GM19324 (cell line): ENCODE measurements at regions not wholly inside any gene's neighbourhood (a gene's known extent, or its start where the extent isn't known, plus 50 kb on each side); places are given as distances from the start of the nearest gene placed in this dataset.
"Not testable (repeated sequence)": the region's sequence is repeated elsewhere in the genome, so short reads cannot be mapped to it uniquely, and the experiment has no call there.

Source experiments
- ATAC-seq: cut with Tn5 transposase; IDR thresholded peaks from one replicate; pipeline ENCODE4 v1.9.1; 2021; ENCODE audit warnings: mild to moderate bottlenecking, moderate library complexity; ENCODE audit not compliant: unreplicated experiment, low FRiP score

DNA sequence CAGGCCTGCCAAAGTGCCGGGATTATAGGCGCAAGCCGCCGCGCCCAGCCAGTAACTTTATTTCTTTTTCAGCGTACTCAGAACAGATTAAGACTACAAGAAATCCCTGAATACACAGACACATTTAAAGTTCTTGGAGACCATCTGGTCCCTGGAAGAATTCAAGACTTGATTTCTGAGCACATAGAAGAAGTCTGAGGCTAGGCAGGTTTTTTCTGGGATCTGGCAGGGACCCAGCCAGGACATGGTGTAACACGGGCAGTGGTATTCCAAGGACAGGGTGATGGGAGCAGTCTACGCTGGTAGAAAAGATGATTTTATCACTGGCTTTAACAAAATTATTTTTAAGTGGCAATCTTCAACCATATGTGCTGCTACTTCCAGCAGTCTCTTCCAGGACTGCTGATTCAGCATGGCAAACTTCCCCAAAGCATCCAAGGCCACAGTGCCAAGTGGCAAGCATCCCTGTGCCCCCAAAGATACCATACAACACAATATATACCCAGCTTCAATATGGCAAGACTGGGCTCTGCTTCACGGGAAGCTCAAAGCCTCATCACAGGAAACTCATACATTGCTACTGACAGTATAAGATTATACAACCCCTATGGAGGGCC, 105.2 kb upstream of the OR5AK2 start:
- ATAC-seq: no peak

DNA sequence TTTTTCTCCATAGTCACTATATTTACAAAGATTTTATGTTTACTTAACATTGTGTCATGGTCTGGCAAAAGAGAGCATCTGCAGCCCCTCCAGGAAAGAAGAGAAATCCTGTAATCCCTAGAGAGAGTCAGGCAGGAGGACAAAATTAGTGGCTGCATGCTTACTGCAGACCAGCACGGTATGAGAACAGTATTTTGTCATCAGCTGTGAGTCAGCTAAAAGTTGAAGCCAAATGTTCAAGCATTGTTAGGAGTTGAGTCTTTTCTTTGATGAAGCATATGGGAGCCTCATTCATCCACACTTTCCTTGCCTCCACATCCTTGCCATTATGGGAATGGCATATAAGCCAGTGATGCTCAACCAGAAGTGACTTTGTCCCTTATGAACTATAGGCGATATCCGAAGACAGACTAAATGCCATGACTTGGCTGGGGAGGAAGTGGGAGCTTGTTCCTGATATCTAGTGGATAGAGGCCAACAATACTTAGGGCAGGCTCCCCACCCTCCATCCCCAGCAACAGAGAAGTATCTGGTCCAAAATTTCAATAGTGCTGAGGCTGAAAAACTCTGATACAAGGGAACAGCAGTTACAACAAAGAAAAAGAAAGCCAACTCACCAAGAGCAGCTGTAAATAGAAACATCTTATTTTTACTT, 112.0 kb upstream of the OR5AK2 start:
- no peak for ATAC-seq

DNA sequence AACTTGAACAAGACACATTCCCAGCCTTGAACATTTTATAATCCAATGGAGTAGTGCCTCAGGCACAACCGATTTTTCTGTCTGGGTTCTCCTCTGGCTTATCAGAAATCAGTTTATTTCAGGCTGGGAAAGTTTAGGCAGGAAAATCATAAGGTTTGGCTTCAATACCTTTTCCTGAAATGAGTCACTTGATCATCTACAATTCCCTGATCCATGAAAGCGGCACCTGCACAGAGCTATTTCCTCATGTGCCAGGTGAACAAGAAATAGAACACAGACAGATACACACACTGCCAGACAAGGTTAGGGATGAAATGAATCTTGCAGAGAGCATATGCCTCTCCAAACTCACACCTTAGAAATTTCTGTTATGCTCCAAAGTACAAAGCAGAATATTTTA, 106.7 kb upstream of the OR9G4 start:
- ATAC-seq: no peak

DNA sequence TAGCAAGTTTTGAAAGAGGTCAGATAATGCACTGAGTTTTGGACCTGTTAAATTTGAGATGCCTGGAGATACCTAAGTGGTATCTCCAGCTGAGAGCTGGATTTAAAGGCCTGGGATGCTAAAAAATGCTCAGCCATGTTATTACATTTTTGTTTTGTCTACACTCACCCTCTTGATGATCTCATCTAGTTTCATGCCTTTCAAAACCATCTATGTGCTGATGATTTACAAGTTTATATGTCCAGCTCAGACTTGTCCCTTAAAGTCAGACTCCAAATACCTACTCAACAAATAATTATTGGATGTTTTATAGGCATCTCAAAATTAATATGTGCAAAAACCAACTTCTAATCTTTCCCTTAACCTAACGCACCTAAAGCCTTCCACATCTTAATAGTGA, 103.6 kb upstream of the OR9G4 start:
- no peak for ATAC-seq

DNA sequence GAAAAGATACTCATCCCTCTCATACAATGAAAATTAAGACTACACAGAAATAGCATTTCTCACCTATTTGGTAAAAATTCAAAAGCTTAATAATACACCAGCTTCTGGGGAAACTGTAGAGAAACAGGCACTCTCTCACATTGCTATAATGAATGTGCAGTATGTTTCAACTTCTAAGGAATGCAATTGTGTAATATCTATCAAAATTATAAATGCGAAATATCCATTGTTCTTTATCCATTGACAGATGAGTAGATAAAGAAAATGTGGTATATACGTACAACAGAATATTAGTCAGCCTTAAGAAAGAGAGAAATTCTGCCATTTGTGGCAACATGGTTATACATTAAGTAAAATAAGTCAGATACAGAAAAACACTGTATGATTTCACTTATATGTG, 101.4 kb upstream of the OR9G4 start:
- no peak for ATAC-seq

DNA sequence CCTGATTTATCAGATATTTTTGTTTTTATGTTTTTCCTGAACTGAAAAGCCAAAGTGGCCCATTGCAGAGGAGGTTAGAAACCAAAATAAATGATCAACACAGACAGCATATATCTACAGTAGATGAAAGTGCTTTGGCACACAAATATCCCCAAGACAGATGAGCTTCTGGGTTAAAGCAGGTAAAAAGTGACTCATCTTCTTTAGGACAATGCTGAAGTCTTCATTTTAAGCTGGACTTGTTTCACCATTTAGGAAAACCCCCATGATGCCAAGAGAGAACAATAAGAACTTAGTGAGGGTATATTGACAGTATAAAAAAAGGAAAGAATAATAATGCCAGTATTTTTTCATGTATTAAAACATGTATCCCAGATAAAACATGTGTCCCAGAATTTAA, 100.8 kb upstream of the OR9G4 start:
- ATAC-seq: no peak

DNA sequence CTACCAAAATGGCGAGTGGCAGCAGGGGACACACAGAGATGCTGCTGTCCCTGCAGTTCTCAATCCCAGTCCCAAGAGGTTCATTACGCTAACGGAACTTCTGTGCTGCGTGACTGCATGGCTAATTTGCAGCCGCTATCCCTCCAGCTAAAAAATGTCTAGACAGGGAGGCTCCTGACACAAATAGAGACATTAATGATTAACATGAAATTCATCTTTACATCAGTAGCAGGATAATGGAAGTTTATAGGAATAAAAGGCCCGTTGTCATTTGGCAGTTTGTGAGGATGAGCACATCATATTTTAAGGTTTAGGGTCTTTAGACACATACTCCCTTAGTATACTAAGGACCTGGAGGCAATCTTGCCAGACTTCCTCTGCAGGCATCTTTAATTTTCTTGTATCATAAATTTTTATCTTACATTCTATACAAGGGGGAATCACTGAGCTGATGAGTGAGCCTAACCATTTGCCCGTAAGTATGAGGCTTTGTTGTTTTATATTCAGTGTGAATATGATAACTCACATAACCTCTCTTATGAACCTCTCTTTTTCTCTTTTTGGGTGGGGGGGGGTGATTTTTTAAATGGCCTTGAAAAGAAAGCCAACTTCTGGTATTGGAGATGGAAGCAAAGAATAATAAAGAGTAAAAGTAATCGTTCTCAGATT, 99.8 kb upstream of the OR9G4 start:
- no peak for ATAC-seq

DNA sequence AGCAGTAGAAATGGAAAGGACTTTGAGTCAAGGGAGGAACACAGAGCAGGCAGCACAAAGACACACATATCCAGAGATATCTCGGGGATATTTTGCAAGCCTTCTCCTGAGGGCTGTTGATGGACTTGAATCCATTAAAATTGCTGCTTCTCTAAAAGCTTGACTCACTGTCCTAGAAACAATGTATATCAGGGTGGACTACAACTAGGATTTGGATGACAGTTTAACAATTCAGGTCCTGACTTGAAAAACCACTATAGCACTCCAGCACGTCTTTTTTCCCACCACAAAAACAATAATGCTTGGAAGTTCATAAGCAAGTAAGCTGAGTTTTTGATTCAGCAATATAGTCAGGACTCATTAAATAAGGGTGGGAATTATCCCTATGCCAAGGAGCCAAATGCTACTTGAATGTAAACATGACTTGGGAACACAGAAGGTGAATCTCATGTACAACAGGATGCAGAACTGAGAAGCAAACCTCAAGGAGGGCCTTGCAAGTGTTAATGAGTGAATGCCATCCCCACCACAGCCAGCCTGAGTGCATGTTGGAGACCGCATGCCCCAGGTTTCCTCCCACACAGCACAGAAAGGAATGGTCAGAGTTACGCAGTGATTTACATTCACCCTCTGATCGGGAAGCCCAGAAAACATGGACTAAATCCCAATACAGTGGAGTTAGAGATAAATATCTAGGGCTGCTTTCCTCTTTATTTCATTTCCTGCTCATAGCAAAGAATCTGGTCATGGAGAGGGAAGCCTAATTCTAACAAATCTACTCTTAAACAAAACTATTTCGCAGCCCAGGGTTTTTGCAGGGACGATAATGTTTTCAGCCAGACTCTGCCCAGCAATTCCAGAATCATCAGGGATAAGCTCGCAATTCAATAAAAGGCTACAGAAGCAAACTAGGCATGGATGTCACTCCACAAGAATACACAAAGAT, 98.4 kb upstream of the OR9G4 start:
- no peak for ATAC-seq

DNA sequence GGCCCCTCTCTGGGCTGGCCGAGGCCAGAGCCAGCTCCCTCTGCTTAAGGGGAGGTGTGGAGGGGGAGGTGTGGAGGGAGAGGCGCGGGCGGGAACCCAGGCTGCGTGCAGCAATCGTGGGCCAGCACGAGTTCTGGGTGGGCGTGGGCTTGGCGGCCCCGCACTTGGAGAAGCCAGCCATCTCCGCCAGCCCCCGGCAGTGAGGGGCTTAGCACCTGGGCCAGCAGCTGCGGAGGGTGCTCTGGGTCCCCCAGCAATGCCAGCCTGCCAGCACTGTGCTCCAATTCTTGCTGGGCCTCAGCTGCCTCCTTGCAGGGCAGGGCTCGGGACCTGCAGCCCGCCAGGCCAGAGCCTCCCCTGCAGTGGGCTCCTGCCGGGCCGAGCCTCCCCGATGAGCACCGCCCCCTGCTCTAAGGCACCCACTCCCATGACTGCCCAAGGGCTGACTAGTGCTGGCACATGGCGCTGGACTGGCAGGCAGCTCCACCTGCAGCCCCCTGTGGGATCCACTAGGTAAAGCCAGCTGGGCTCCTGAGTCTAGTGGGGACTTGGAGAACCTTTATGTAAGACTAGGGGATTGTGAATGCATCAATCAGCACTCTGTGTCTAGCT, 96.7 kb upstream of the OR9G4 start:
- no peak for ATAC-seq

DNA sequence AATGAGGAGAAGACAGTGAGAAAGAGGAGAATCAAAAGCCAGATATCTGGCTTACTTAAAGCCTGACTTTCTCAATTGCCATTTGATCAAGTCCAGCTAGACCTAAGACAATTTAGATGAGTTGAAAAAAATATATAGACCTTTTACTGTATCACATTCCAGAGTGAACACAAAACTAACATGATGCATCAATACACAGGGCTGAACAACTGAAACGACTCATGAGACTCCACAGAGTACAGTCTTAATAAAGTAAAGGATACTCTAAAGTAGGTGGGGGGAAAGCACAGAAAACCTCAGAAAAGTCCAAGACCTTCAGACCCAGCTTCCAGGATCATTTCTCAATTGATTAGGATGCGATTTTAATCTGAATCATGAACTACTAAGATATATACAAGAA, 95.3 kb upstream of the OR9G4 start:
- no peak for ATAC-seq

DNA sequence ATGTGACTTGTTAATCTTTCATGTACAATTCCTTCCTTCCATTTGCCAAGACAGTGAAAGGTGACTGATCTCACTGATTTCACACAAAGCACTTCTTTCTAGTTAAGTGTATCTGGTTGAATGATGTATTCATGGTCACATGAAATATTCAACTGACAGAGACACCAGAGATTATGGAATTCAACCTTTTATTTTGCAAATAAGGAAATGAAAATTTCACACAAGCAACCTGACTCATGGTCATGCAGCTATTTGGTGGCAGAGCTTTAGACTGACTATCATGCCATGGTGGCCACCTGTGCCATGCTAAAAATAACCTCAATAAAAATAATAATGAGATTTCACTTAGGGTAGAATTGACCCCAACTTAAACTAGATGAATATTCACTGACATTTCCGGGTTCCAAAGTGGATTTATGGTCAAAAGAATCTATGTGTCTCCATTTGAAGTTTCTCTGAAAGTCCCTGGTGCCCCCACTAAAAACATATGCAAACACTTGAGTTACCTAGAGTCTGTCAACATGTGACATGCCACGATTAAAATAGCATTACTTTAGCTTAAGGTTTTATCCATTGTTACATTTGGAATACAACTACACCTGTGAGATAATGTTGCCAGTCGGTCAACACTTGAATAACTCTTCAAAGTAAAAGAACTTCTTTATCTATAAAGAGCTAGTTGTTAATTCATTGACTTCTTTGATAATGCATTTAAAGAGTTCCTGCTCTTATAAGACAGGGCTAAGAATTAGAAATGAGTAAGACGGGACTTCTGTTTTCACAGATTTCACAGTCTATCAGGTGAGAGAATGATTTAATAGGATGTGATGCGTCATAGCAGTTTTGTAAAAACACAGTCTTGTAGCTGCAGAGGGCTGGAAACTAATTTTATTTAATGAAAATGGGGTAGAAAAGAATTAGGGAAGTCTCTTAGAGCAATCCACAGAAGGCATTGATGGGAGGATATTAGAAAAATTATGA, 94.6 kb upstream of the OR9G4 start:
- no peak for ATAC-seq

DNA sequence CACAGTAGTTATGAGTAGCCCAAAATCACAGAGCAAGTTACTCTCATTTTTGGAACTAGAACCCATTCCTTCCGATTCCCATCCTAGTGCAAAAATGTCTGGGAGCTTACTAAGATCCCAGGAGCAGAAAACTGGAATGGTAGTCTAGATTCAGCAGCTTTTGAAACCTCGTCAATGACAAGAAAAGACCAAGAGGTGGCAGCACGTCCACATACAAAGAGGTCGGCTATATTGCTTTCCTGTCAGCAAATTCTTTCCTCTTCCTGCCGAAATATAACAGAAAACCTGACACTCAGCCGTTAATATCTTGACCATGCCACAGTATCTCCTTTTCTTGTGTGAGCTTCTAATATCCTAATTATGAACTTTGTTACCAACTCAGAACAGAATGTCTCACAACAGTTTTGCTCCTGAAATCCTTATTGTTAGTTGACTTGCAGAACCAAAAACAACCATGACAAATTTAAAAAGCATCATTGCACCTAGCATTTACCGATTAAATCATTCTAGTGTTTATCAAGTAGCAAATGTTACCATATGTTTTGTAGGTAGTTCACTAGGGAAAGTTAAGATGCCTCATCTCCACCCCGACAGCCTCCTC, 92.8 kb upstream of the OR9G4 start:
- no peak for ATAC-seq

DNA sequence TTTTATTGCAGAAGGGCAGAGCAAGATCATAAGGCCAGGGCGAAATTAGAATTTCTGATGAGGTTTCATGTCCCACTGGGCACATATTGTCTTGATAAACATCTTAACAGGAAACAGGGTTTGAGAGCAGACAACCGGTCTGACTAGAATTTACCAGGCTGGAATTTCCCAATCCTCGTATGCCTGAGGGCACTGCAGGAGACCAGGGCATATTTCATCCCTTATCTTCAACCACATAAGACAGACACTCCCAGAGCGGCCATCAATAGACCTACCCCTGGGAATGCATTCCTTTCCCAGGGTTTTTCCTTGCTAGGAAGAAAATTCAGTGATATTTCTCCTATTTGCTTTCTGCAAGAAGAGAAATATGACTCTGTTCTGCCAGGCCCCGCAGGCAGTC, 78.9 kb upstream of the OR9G4 start:
- not testable (repeated sequence) for ATAC-seq

DNA sequence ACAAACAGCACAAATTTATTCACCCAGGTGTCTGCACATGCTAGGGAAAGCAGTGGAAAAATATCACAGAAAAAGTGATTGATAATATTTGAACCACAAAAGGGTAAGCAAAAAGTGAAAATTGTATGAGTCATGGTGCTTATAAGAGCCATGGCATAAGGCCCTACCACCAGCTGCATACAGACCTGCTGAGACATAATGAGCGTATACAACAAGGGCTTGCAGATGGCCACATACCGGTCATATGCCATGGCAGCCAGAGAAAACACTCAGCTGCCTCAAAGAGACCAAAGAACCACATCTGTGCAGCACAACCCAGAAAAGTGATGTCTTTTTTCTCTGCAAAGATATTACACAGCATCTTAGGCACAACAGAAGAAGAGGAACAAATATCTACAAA, 71.4 kb upstream of the OR9G4 start:
- no peak for ATAC-seq

DNA sequence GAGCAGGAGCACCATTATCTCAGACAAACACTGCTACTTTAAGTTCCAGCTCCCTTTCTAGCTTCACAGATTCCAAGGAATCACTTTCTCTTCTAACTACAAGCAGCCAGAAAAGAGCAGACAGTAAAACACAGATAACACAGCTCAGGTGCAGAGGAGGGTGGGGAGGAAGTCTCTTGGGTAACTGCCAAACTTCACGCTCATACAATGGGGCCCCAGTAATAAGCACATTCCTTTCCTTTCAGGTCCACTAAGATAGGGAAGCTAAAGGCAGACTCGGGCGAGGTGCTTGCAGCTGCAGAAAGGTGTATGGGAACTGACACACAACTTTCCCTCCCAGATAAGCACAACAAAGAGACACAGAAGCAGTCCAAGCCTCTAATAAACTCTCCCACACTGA, 69.2 kb upstream of the OR9G4 start:
- ATAC-seq: no peak

DNA sequence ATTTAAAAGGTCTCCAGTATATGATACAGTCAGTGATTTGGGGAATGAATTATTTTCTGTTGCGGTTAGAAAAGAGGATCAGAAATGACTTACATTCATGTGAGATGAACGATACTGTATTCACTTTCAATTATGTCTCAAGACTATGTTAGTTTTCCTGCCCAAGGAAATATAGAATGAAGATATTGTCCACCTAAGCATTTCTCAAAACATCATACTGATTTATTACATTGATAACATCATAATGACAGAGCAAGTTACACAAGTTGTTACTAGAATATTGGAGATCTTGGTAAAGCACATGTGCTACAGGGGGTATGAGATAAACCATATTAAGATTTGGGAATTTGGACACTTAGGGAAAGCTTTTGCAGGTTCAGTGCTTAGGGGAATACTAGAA, 67.8 kb upstream of the OR9G4 start:
- no peak for ATAC-seq

DNA sequence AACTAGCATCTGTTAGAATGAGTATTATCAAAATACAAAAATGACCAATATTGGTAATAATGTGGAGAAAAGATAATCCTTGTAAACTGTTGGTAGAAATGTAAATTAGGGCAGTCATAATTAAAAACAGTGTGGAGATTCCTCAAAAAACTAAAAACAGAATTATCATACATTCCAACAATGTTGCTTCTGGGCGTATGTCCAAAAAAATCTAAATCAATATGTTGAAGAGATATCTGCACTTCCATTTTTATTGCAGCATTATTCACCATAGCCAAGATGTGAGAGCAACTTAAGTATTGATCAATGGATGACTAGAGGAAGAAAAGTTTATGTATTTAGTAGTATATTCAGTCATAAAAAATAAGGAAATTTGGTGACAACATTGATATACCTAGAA, 59.8 kb upstream of the OR9G4 start:
- ATAC-seq: no peak

DNA sequence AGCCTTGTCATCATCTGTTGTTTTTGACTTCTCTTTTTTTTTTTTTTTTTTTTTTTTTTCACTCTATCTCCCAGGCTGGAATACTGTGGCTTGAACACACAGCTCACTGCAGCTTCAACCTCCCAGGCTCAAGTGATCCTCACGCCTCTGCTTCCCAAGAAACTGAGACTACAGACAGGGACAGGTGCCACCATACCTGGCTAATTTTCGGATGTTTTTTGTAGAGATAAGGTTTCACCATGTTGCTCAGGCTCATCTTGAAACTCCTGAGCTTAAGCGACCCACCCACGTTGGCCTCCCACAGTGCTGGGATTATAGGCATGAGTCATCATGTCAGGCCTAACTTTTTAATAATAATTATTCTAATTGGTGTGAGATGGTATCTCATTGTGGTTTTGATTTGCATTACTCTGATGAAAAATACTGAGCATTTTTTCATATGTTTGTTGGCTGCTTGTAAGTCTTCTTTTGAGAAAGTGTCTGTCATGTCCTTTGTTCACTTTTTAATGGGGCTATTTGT, 51.3 kb upstream of the OR9G4 start:
- ATAC-seq: no peak
